Caco-2 (cell line): ENCODE measurements at regions not wholly inside any gene's neighbourhood (a gene's known extent, or its start where the extent isn't known, plus 50 kb on each side); places are given as distances from the start of the nearest gene placed in this dataset.

Source experiments
- BruUV-seq: library from RNA; stranded (reverse); fragments of 400-500 nt; replicated peaks from 2 replicates; lab custom pipeline; 2021; lab: Mats Ljungman, UMichigan
- CTCF ChIA-PET: fragments of 300-600 bp; sonication (Branson Sonifier 250); formaldehyde crosslinking; loops from one replicate; lab custom pipeline; 2022; ENCODE audit warnings: antibody characterized with exemption; lab: Charles Lee
- POLR2A ChIA-PET: fragments of 300-600 bp; sonication (Branson Sonifier 250); formaldehyde crosslinking; loops from one replicate; lab custom pipeline; 2022; ENCODE audit warnings: antibody characterized with exemption; lab: Charles Lee
- DNase-seq, 2 experiments: peaks; one replicate each; pipeline versions ENCODE4 v3.0.0 to v3.0.0-alpha.2; 2020 to 2022
- H3K27me3 ChIP-seq: replicated peaks from 2 replicates; pipeline ENCODE4 v1.6.0; 2011; ENCODE audit warnings: low read length; ENCODE audit not compliant: control insufficient read depth, insufficient read depth
- H3K36me3 ChIP-seq: 2 replicates; pipeline ENCODE4 v1.5.1; 2011; ENCODE audit warnings: low read length; ENCODE audit not compliant: control insufficient read depth, insufficient read depth
- H3K4me1 ChIP-seq: fragments of 250-450 bp; sonication (Bioruptor Pico); 2 replicates; pipeline ENCODE4 v1.5.1; 2020; ENCODE audit warnings: mild to moderate bottlenecking
- H3K4me3 ChIP-seq: 2 replicates; pipeline ENCODE4 v1.5.1; 2011; ENCODE audit warnings: low read depth, mild to moderate bottlenecking, control low read depth, low read length
- H3K9me3 ChIP-seq: fragments of 250-450 bp; sonication (Bioruptor Pico); 2 replicates; pipeline ENCODE4 v1.5.1; 2020; ENCODE audit warnings: mild to moderate bottlenecking, moderate library complexity
- H3K27ac Mint-ChIP-seq: one replicate; pipeline ENCODE4 v1.8.0; 2022; ENCODE audit warnings: mixed read lengths; ENCODE audit not compliant: unreplicated experiment
- H3K27me3 Mint-ChIP-seq: one replicate; pipeline ENCODE4 v1.8.0; 2022; ENCODE audit warnings: mixed read lengths; ENCODE audit not compliant: insufficient read depth, unreplicated experiment
- H3K36me3 Mint-ChIP-seq: one replicate; pipeline ENCODE4 v1.8.0; 2022; ENCODE audit warnings: mild to moderate bottlenecking, mixed read lengths; ENCODE audit not compliant: insufficient read depth, unreplicated experiment
- H3K4me1 Mint-ChIP-seq: one replicate; pipeline ENCODE4 v1.8.0; 2022; ENCODE audit warnings: low read depth, mixed read lengths; ENCODE audit not compliant: unreplicated experiment
- H3K4me3 Mint-ChIP-seq: one replicate; pipeline ENCODE4 v1.8.0; 2022; ENCODE audit warnings: mild to moderate bottlenecking, moderate library complexity, mixed read lengths; ENCODE audit not compliant: unreplicated experiment
- H3K9me3 Mint-ChIP-seq: one replicate; pipeline ENCODE4 v1.8.0; 2022; ENCODE audit warnings: mixed read lengths; ENCODE audit not compliant: unreplicated experiment
- CTCF ChIP-seq, 2 experiments: fragments of 200-600 bp in 1 of 2; IDR thresholded peaks; 1 replicate in 1 of 2; 2 replicates in 1 of 2; pipeline versions ENCODE4 v1.5.1 to v1.8.0; 2011 to 2022; ENCODE audit warnings: antibody characterized with exemption in 1 of 2, control low read depth in 1 of 2, inconsistent platforms in 1 of 2, low read depth in 1 of 2, low read length in 1 of 2, mild to moderate bottlenecking in 1 of 2, moderate library complexity in 1 of 2; ENCODE audit not compliant: insufficient read depth in 1 of 2, severe bottlenecking in 1 of 2, unreplicated experiment in 1 of 2
- intact Hi-C: fragments of 100-400 bp; cut with micrococcal nuclease; formaldehyde crosslinking; loops from one replicate; pipeline ENCODE4 v1.10.0; 2022; ENCODE audit not compliant: unreplicated experiment

DNA sequence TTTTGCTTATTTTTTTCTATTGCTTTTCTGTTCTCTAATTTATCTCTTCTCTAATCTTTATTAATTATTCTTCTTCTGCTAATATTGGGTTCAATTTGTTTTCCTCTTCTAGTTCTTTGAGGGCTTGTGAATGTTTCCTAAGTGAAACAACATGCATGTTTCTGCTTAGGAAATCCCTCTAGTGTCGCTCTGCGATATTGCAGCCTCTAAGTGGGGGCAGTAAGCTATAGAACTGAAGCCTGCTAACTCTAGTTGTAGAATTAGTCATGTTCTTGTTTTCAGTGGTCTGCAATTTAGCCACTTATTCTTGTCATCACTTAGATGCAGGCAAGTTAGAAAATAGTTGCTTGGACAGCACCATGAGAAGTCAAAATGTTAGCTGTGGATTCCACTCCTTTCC is 222.6 kb downstream of the SPIN4 start:
- peak in 1 of 2 experiments; percentile 31 for DNase-seq
- Mint-ChIP-seq H3K27ac (no peak overlapping the region), H3K27me3 (peaks cover 6% of the 10 kb centered on the region), H3K9me3 (peaks cover 10% of the 10 kb centered on the region), H3K4me3 (no peak overlapping the region), H3K36me3 (no peaks in the 10 kb centered on the region), H3K4me1 (no peaks in the 10 kb centered on the region)
- Histone ChIP-seq H3K9me3 (no peaks in the 10 kb centered on the region), H3K4me1 (no peaks in the 10 kb centered on the region), H3K27me3 (no peaks in the 10 kb centered on the region), H3K36me3 (no peaks in the 10 kb centered on the region), H3K4me3 (no peak overlapping the region)
- ChIA-PET POLR2A (no interaction called here), CTCF (no interaction called here)
- BruUV-seq, result no TSS peak
- TF ChIP-seq CTCF (IDR thresholded peaks at IDR 0.05; ENCODE audit: insufficient read depth in 1 of 2, low read depth in 1 of 2, low read length in 1 of 2, severe bottlenecking in 1 of 2, unreplicated experiment in 1 of 2), result peak; percentile 45 to 46
- intact Hi-C loops, result no loop called here

DNA sequence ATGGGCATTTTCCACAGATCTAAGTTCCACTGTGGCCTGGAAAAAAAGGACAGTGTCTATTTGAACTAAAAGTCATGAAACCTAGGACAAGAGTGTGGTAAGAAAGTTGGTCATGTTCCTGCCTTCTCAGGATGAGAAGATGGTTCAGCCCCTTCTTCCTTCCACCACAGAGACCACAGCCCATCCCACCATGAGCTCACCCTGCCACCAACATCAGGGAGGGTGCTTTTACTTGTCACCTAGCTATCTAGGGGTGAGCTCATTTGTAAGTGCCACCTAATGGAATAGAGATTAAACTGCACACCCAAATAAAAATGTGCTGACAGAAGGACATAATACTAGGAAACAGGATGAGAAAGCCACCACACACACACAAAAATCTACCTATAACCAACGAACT is 235.9 kb downstream of the SPIN4 start:
- Histone ChIP-seq H3K4me3 (no peak overlapping the region), H3K9me3 (no peaks in the 10 kb centered on the region), H3K36me3 (no peaks in the 10 kb centered on the region), H3K27me3 (no peaks in the 10 kb centered on the region), H3K4me1 (no peaks in the 10 kb centered on the region)
- H3K4me3 Mint-ChIP-seq, result no peak overlapping the region
- intact Hi-C loops, result no loop called here
- POLR2A ChIA-PET, result no interaction called here
- BruUV-seq, result no TSS peak
- no peak for DNase-seq
- CTCF ChIA-PET, result no interaction called here
- H3K36me3 Mint-ChIP-seq, result no peaks in the 10 kb centered on the region
- no peak overlapping the region for H3K27ac Mint-ChIP-seq
- H3K27me3 Mint-ChIP-seq, result no peaks in the 10 kb centered on the region
- no peaks in the 10 kb centered on the region for H3K4me1 Mint-ChIP-seq
- no peak for TF ChIP-seq CTCF (IDR thresholded peaks at IDR 0.05; ENCODE audit: insufficient read depth in 1 of 2, low read depth in 1 of 2, low read length in 1 of 2, severe bottlenecking in 1 of 2, unreplicated experiment in 1 of 2)
- H3K9me3 Mint-ChIP-seq, result no peaks in the 10 kb centered on the region

GRCh38 chrX:63101879-63102620 is 249.1 kb downstream of the SPIN4 start:
- POLR2A ChIA-PET, result no interaction called here

More at GRCh38 chrX:63101879-63102620, 249.1 kb downstream of the SPIN4 start:
- no peaks in the 10 kb centered on the region for H3K27me3 Mint-ChIP-seq
- Histone ChIP-seq H3K9me3 (no peaks in the 10 kb centered on the region), H3K4me3 (no peak overlapping the region), H3K27me3 (no peaks in the 10 kb centered on the region), H3K4me1 (no peaks in the 10 kb centered on the region), H3K36me3 (no peaks in the 10 kb centered on the region)
- no TSS peak for BruUV-seq
- intact Hi-C loops, result no loop called here
- no peaks in the 10 kb centered on the region for H3K36me3 Mint-ChIP-seq
- no peak for TF ChIP-seq CTCF (IDR thresholded peaks at IDR 0.05; ENCODE audit: insufficient read depth in 1 of 2, low read depth in 1 of 2, low read length in 1 of 2, severe bottlenecking in 1 of 2, unreplicated experiment in 1 of 2)
- H3K9me3 Mint-ChIP-seq, result peaks cover 12% of the 10 kb centered on the region
- H3K4me3 Mint-ChIP-seq, result no peak overlapping the region
- CTCF ChIA-PET, result no interaction called here
- H3K4me1 Mint-ChIP-seq, result no peaks in the 10 kb centered on the region
- H3K27ac Mint-ChIP-seq, result no peak overlapping the region
- no peak for DNase-seq
